Heart left ventricle (tissue), 16 donors: ENCODE measurements at regions not wholly inside any gene's neighbourhood (a gene's known extent, or its start where the extent isn't known, plus 50 kb on each side); places are given as distances from the start of the nearest gene placed in this dataset.
"Not testable (repeated sequence)": the region's sequence is repeated elsewhere in the genome, so short reads cannot be mapped to it uniquely, and the experiment has no call there.

Source experiments
- ATAC-seq, 4 donors: fragments of 200-7000 bp; cut with Tn5 transposase; one replicate each; pipeline ENCODE4 v1.9.1; 2020 to 2022; ENCODE audit warnings: moderate library complexity in 4 of 4, mild to moderate bottlenecking in 3 of 4, moderate number of reproducible peaks in 1 of 4
- DNase-seq, 5 donors: peaks; one replicate each; pipeline ENCODE4 v3.0.0-alpha.2; 2020
- H3K27ac ChIP-seq, 12 donors: fragments of 200-600 bp; sonication (generic) in 4 of 12; one replicate each; pipeline versions ENCODE4 v1.5.0 to v1.8.0; 2016 to 2022; ENCODE audit warnings: mild to moderate bottlenecking in 2 of 12
- H3K27me3 ChIP-seq, 9 donors: fragments of 200-600 bp; sonication (generic) in 2 of 9; one replicate each; pipeline versions ENCODE4 v1.5.1 to v1.8.0; 2016 to 2022; ENCODE audit warnings: mild to moderate bottlenecking in 3 of 9
- H3K36me3 ChIP-seq, 9 donors: fragments of 200-600 bp; sonication (generic) in 2 of 9; one replicate each; pipeline versions ENCODE4 v1.5.0 to v1.8.0; 2018 to 2022; ENCODE audit warnings: mild to moderate bottlenecking in 2 of 9
- H3K4me1 ChIP-seq, 12 donors: fragments of 200-600 bp; sonication (generic) in 4 of 12; one replicate each; pipeline versions ENCODE4 v1.5.0 to v1.8.0; 2016 to 2022; ENCODE audit warnings: mild to moderate bottlenecking in 3 of 12
- H3K4me3 ChIP-seq, 12 donors: fragments of 200-600 bp; sonication (generic) in 4 of 12; one replicate each; pipeline versions ENCODE4 v1.5.0 to v1.8.0; 2017 to 2022; ENCODE audit warnings: mild to moderate bottlenecking in 9 of 12, moderate library complexity in 4 of 12
- H3K9me3 ChIP-seq, 12 donors: fragments of 200-600 bp; sonication (generic) in 4 of 12; one replicate each; pipeline versions ENCODE4 v1.5.0 to v1.8.0; 2016 to 2022; ENCODE audit warnings: mild to moderate bottlenecking in 1 of 12
- POLR2A ChIP-seq, 2 donors: fragments of 450-650 bp; IDR thresholded peaks; one replicate each; pipeline ENCODE4 v1.6.1; 2017; ENCODE audit warnings: antibody characterized with exemption in 2 of 2, mild to moderate bottlenecking in 2 of 2, moderate library complexity in 2 of 2
- WGBS, 4 donors: extraction: QIAGEN DNeasy Blood & Tissue Kit in 2 of 4; methylation state at CpG; one replicate each; pipeline versions ENCODE4 v1.1.5 to v1.1.7; 2013 to 2018; 5-methylcytosine and 5-hydroxymethylcytosine counted together
- intact Hi-C, 10 donors: fragments of 100-400 bp; cut with DNase I; formaldehyde crosslinking; loops; one replicate each; pipeline versions ENCODE4 v1.11.1 to v1.14.2; 2022
- TF ChIP-seq, protein P1 (sequence below), 12 donors: fragments of 200-600 bp; sonication (generic) in 4 of 12; IDR thresholded peaks; one replicate each; pipeline versions ENCODE4 v1.5.0 to v1.8.0; 2018 to 2022; ENCODE audit warnings: antibody characterized with exemption in 12 of 12, mild to moderate bottlenecking in 5 of 12
- donor health status: ischemic (EF 13 %, LVEDD 7.1; RV severe dilation, severe dysfunction).
- donor health status: healthy with polysubstance abuse.
- donor health status: DM: no; HTN: yes; CAD: no.
- donor health status: DM: no; HTN: no; CAD: no.
- donor health status: ischemic (EF 25% LVEDD 6.9; RV normal size, moderate dysfunction).
- donor health status: ischemic (EF 25% LVEDD 5.7; RV mildly dilated, moderate dysfunction).
- donor health status: healthy.
- donor health status: DM: yes; HTN: yes; CAD: no.
- donor health status: ischemic (EF 35%, LVEDD 5.7; RV mildly dilated, moderate dysfunction).
- donor health status: nonischemic (EF 11% LVEDD 7.7; RV severe dilation, severe dysfunction).
- donor health status: DM: yes; HTN: yes; CAD: no.
- donor health status: PGD.
- donor health status: ischemic (EF 29% LVEDD 5.4; RV normal size, mild dysfunction).
- donor health status: nonischemic (EF 23%, LVEDD 6.1; RV moderate dilation, normal function).

GRCh38 chr3:145429546-145429945, 731.4 kb downstream of the PLOD2 start:
- DNase-seq (no peak), ATAC-seq (no peak)
- Histone ChIP-seq H3K27ac (no peak overlapping the region), H3K36me3 (no peaks in the 10 kb centered on the region), H3K9me3 (peaks cover 0 to 3% (median 0%) of the 10 kb centered on the region in 12 donors), H3K4me1 (no peaks in the 10 kb centered on the region), H3K4me3 (no peak overlapping the region), H3K27me3 (no peaks in the 10 kb centered on the region)
- TF ChIP-seq POLR2A (IDR thresholded peaks at IDR 0.05), result no peak
- TF ChIP-seq, protein P1, sequence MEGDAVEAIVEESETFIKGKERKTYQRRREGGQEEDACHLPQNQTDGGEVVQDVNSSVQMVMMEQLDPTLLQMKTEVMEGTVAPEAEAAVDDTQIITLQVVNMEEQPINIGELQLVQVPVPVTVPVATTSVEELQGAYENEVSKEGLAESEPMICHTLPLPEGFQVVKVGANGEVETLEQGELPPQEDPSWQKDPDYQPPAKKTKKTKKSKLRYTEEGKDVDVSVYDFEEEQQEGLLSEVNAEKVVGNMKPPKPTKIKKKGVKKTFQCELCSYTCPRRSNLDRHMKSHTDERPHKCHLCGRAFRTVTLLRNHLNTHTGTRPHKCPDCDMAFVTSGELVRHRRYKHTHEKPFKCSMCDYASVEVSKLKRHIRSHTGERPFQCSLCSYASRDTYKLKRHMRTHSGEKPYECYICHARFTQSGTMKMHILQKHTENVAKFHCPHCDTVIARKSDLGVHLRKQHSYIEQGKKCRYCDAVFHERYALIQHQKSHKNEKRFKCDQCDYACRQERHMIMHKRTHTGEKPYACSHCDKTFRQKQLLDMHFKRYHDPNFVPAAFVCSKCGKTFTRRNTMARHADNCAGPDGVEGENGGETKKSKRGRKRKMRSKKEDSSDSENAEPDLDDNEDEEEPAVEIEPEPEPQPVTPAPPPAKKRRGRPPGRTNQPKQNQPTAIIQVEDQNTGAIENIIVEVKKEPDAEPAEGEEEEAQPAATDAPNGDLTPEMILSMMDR (IDR thresholded peaks at IDR 0.05), result no peak
- intact Hi-C loops, result no loop called here
- WGBS, 4 donors, result 30 to 47% (median 33%) methylated on average over 2 of the region's 2 CpGs

- H3K36me3 ChIP-seq, result no peaks in the 10 kb centered on the region
- intact Hi-C loops, result no loop called here
- 86 to 88% (median 88%) methylated on average over 3 of the region's 3 CpGs for WGBS, 4 donors
- TF ChIP-seq, protein P1 (IDR thresholded peaks at IDR 0.05), result no peak
- no peak for TF ChIP-seq POLR2A (IDR thresholded peaks at IDR 0.05)
- H3K4me3 ChIP-seq, result no peak overlapping the region
- DNase-seq (no peak), ATAC-seq (no peak)
- no peaks in the 10 kb centered on the region for H3K4me1 ChIP-seq
- no peak overlapping the region for H3K27ac ChIP-seq
- H3K9me3 ChIP-seq, result no peaks in the 10 kb centered on the region
- H3K27me3 ChIP-seq, result no peaks in the 10 kb centered on the region
These were observed 712.5 kb downstream of the PLOD2 start for GRCh38 chr3:145448436-145448835.

- DNase-seq (no peak), ATAC-seq (no peak)
- no peaks in the 10 kb centered on the region for H3K9me3 ChIP-seq
- no peaks in the 10 kb centered on the region for H3K36me3 ChIP-seq
- H3K27me3 ChIP-seq, result no peaks in the 10 kb centered on the region
- no peak overlapping the region for H3K4me3 ChIP-seq
- intact Hi-C loops, result no loop called here
- no peak for TF ChIP-seq POLR2A (IDR thresholded peaks at IDR 0.05)
- TF ChIP-seq, protein P1 (IDR thresholded peaks at IDR 0.05), result no peak
- H3K27ac ChIP-seq, result no peak overlapping the region
- no peaks in the 10 kb centered on the region for H3K4me1 ChIP-seq
These were observed 710.8 kb downstream of the PLOD2 start for GRCh38 chr3:145450018-145450682.

- ATAC-seq (no peak), DNase-seq (no peak)
- Histone ChIP-seq H3K27ac (no peak overlapping the region), H3K4me3 (no peak overlapping the region), H3K4me1 (peaks cover 0 to 4% (median 0%) of the 10 kb centered on the region in 12 donors), H3K36me3 (no peaks in the 10 kb centered on the region), H3K9me3 (peaks cover 0 to 7% (median 0%) of the 10 kb centered on the region in 12 donors), H3K27me3 (no peaks in the 10 kb centered on the region)
- intact Hi-C loops, result no loop called here
- TF ChIP-seq, protein P1 (IDR thresholded peaks at IDR 0.05), result no peak
- TF ChIP-seq POLR2A (IDR thresholded peaks at IDR 0.05), result no peak
- 43 to 49% (median 46%) methylated on average over 6 of the region's 6 CpGs for WGBS, 4 donors
These were observed 703.0 kb downstream of the PLOD2 start for GRCh38 chr3:145457825-145458552.

DNA sequence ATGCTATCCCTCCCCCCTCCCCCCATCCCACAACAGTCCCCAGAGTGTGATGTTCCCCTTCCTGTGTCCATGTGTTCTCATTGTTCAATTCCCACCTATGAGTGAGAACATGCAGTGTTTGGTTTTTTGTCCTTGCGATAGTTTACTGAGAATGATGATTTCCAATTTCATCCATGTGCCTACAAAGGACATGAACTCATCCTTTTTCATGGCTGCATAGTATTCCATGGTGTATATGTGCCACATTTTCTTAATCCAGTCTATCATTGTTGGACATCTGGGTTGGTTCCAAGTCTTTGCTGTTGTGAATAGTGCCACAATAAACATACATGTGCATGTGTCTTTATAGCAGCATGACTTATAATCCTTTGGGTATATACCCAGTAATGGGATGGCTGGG, 701.3 kb downstream of the PLOD2 start:
- DNase-seq, H3K4me3 ChIP-seq, H3K36me3 ChIP-seq, intact Hi-C loops, H3K27me3 ChIP-seq, ATAC-seq, H3K4me1 ChIP-seq, H3K27ac ChIP-seq: not testable (repeated sequence)
- peaks cover 0 to 10% (median 0%) of the 10 kb centered on the region in 12 donors for H3K9me3 ChIP-seq
- 83 to 100% (median 95%) methylated on average over 1 of the region's 1 CpG for WGBS, 4 donors
